AG10803 (cell line): ENCODE measurements at regions not wholly inside any gene's neighbourhood (a gene's known extent, or its start where the extent isn't known, plus 50 kb on each side); places are given as distances from the start of the nearest gene placed in this dataset.
"Not testable (repeated sequence)": the region's sequence is repeated elsewhere in the genome, so short reads cannot be mapped to it uniquely, and the experiment has no call there.

Source experiments
- DNase-seq: peaks from one replicate; pipeline ENCODE4 v3.0.0; 2010; ENCODE audit warnings: low read depth
- H3K4me3 ChIP-seq: 2 replicates; pipeline ENCODE4 v1.5.1; 2011; ENCODE audit warnings: mild to moderate bottlenecking, low read length, control low read depth
- TF ChIP-seq, protein P1 (sequence below): conservative IDR thresholded peaks from 2 replicates; pipeline ENCODE4 v1.5.1; 2011; ENCODE audit warnings: mild to moderate bottlenecking, low read length, control low read depth, inconsistent platforms

DNA sequence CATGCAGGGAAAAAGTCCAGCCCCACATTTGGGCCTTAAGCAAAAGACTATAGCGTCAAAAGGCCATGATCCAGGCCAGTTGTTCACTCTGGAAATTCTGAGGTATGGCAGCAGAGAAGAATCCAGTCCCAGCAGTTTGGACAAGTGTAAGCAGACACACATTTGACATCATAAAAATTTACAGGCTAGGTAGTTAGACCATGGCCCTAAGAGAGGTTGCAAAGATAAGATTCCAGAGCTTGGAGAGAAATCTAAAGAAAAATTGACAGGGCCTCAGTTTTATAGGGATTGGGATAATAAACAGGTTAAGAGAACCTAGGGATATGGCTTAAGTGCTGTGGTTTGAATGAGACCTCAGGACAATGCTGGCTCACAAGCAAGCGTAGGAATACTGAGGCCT, 884.4 kb upstream of the SORCS1 start:
- TF ChIP-seq, protein P1, sequence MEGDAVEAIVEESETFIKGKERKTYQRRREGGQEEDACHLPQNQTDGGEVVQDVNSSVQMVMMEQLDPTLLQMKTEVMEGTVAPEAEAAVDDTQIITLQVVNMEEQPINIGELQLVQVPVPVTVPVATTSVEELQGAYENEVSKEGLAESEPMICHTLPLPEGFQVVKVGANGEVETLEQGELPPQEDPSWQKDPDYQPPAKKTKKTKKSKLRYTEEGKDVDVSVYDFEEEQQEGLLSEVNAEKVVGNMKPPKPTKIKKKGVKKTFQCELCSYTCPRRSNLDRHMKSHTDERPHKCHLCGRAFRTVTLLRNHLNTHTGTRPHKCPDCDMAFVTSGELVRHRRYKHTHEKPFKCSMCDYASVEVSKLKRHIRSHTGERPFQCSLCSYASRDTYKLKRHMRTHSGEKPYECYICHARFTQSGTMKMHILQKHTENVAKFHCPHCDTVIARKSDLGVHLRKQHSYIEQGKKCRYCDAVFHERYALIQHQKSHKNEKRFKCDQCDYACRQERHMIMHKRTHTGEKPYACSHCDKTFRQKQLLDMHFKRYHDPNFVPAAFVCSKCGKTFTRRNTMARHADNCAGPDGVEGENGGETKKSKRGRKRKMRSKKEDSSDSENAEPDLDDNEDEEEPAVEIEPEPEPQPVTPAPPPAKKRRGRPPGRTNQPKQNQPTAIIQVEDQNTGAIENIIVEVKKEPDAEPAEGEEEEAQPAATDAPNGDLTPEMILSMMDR = no peak
- H3K4me3 ChIP-seq = no peak overlapping the region
- DNase-seq = no peak

DNA sequence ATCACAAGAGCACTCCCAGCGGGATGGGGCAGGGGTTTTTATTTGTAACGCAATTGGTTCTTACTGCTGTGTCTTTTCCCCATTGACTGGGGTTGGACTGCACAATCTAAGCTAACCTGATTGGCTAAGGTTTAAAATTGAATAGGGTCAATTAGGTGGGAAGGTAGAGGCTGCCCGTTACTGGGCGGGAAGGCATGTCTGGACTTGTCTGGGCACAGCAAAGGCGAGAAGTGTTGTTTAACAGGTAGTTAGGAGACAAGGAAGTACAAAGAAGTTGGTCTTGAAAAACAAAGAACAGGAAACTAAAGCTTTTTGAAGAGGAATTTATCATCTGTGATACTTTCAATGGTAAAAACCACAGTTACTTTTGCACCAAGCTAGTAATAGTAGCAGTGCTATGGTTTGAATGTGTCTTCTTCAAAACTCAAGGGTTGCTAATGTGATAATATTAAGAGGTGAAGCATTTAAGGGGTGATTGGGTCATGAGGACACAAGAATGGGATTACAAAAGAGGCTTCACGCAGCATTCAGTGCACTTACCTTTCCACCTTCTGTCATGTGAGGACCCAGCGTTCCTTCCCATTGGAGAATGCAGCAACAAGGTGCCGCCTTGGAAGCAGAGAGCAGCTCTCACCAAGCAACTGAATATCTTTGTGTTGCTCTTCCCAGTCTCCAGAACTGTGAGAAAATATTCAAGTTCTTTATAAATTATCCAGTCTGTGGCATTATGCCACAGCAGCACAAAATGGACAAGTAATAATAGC, 875.5 kb upstream of the SORCS1 start:
- no peak for DNase-seq
- H3K4me3 ChIP-seq = no peak overlapping the region
- TF ChIP-seq, protein P1 = no peak

DNA sequence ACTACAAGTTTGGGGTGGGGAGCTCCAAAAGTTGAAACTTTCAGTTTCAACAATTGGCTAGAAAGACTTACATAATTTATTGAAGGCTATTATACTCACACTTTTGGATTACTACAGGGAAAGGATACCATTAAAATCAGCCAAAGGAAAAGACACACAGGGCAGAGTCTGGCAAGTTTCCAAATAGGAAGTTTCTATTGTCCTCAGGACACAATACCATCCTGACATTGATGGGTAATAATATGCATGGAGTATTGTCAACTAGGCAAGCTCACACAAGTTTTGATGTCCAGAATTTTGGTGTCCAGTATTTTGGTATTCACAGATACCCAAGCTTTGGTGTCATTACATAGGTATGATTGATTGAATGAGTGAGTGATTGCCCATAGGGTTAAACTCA, 872.6 kb upstream of the SORCS1 start:
- DNase-seq = no peak
- TF ChIP-seq, protein P1 = no peak
- H3K4me3 ChIP-seq = no peak overlapping the region

DNA sequence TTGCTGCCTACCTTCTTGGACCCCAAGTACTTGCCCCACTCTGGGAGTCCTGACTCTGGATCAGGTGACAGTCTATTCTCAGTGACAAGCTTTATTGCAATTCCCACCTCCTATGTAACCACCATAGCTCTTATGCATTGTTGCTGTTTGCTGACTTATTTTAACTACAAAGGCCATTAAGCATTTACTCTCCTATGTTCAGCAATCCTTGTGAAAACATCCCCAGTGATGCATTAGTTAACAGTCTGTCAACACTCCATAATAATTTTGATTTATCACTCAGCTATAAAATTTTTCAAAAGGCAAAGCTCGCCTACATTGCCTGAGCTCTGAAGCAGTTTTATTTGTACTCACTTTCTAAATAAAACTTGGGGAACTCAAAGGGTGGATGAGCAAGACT, 871.8 kb upstream of the SORCS1 start:
- no peak overlapping the region for H3K4me3 ChIP-seq
- DNase-seq = no peak
- TF ChIP-seq, protein P1 = no peak

DNA sequence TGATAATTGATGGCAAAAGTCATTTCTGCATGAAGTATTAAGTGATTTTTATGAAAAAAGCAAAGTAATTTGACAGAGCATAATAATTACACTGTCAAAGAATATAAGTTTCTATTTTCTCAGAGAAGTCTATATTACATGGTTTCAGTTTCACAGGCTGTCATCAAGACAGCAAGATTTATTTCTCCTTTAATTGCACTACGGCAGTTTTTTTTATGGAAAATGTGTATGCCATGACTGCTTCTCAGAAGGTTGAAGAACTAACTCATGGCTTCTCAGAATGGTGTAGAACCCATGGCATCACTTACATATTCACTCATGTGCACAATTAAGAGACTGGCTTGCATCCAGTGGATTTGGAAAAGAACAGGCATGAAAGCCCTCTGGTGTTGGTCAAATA, 870.3 kb upstream of the SORCS1 start:
- DNase-seq = no peak
- no peak overlapping the region for H3K4me3 ChIP-seq
- TF ChIP-seq, protein P1 = no peak

DNA sequence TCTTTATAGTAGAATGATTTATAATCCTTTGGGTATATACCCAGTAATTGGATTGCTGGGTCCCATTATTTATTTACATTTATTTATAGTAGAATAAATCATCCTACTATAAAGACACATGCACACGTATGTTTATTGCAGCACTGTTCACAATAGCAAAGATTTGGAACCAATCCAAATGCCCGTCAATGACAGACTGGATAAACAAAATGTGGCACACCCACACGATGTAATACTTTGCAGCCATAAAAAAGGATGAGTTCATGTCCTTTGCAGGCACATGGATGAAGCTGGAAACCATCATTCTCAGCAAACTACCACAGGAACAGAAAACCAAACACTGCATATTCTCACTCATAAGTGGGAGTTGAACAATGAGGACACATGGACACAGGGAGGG, 869.0 kb upstream of the SORCS1 start:
- not testable (repeated sequence) for DNase-seq, H3K4me3 ChIP-seq

DNA sequence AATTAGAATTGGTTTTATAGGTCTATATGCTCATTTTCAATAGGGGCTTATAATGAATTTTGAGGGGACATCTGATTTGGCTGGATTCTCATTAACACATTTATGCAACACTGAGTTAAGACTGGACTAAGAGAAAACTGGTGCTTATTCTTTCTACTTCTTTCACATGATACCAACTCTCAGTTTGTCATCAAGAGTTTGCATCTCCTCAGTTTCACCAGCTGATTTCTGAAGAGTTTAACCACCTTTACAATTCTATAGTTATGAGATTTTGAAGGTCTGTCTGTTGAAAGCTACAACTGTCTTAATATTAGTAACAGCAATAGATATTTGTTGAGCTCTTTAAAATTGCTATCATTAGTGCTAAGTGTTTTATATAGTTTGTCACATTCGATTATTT, 867.0 kb upstream of the SORCS1 start:
- no peak for DNase-seq

More for the DNA sequence above, 867.0 kb upstream of the SORCS1 start:
- TF ChIP-seq, protein P1 = no peak
- H3K4me3 ChIP-seq = no peak overlapping the region
